ENCODE measurements at regions not wholly inside any gene's neighbourhood (a gene's known extent, or its start where the extent isn't known, plus 50 kb on each side); places are given as distances from the start of the nearest gene placed in this dataset.

DNA sequence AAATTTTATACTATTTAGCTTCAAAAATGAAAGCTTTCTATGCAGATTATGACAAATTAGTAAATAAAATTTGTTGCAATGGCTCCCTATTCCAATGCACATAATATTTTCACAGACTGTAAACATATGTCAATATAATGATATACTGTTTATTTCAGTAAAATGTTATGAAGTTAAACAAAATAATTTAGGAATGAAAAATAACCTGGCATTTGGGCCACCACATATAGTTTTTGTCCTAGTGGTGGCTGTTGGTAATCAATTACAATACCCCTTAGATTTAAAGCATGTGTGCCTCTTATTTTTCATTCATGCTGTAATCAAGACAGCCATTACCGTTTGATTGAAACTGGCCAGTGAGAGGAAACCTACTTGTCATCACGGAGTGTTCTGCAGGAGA, 928.5 kb upstream of the KCND2 start:
- DNase-seq (ENCODE audit: insufficient read length, low spot score): no peak
- FAIRE-seq: no peak

DNA sequence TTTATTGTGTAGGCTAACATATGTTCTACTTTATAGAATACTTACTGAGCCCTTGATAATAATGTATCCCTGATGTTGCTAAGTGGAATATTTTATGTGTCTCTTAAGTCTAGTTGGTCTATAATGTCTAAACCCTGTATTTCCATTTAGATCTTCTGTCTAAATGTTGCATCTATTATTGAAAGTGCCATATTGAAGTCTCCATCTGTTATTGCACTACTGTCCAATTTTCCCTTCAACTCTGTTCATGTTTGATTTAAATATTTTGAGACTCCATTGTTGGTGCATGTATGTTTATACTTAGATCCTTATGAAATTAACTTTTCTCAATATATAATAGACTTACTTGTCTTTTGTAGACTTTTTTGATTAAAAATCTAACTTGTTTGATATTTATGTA, 924.5 kb upstream of the KCND2 start:
- FAIRE-seq: no peak
- DNase-seq (ENCODE audit: insufficient read length, low spot score): no peak

DNA sequence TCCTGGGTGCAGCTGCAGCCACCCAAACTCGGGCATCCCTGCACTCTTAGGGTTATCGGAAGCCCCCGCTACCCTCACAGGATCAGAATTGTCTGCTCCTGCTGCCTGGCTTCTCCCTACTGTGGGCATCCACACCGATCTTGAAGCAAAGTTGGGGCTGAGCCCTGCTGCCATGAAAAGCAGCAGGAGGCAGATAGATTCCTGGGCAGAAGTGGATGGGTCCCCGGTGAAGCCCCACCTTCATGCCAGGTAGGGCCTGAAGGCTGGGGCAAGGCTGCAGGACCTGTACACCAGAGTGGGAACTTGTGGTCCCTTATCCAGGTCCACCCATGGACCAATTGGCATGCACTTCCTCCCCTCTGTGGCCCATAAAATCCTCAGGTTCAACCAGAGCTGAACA, 922.6 kb upstream of the KCND2 start:
- no peak for FAIRE-seq
- DNase-seq (ENCODE audit: insufficient read length, low spot score): no peak

DNA sequence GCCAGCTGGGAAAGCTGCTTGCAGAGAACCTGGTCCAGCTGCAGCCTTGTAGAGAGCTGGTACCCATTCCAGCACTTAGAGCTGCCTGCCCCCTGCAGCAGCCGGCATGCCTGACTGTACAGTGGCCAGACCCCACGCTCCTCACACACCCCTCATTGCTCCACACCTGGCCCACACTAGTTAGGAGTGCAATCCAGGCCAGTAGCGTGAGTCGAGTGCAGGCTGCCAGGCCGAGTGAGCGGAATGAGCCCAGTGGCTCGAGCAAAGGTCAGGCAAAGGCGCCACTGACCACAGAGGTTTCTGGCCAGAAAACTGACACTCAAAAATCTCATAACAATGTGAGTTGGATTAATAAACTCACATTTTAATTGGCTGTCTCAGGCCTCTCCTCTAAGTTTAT, 921.7 kb upstream of the KCND2 start:
- FAIRE-seq: no peak

DNA sequence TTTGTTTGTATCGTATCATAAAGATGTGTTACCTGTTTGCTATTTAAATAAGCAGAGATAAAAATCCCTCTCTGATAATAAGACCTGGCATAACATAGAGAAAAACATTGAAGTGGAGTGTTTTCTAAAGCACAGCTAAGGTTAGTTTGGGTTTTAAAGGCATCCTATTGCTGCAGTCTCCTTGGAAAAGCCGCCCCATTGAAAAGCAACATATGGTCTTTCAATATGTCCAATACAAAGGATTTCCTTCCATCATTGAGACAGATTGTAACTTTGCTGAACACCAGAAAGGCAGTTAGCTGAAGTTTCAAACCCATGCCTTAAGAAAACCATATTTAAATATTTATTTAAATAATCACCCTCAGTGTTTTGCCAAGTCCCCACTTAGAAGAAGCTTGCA, 898.5 kb upstream of the KCND2 start:
- no peak for DNase-seq (ENCODE audit: insufficient read length, low spot score)
- no peak for FAIRE-seq

More for the DNA sequence above, 921.7 kb upstream of the KCND2 start:
- no peak for DNase-seq (ENCODE audit: insufficient read length, low spot score)

DNA sequence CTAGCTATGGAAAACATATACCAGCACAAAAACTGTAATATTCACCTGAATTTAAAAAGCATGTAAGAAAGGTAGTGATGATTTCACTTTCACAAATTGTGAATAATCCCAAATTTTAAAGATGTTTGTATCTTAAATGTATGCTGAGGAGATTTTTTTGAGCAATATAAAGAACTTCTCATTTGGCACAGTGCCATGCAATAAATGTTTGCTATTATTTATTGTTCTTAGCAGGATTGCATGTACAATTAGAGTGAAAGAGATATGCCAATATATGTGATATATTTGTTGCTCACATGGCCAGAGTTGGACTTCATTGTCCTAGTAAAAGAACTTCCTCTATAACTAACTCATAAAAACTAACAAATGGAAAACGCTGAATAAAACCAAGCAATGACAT, 895.1 kb upstream of the KCND2 start:
- DNase-seq (ENCODE audit: insufficient read length, low spot score) (no peak), FAIRE-seq (no peak)

DNA sequence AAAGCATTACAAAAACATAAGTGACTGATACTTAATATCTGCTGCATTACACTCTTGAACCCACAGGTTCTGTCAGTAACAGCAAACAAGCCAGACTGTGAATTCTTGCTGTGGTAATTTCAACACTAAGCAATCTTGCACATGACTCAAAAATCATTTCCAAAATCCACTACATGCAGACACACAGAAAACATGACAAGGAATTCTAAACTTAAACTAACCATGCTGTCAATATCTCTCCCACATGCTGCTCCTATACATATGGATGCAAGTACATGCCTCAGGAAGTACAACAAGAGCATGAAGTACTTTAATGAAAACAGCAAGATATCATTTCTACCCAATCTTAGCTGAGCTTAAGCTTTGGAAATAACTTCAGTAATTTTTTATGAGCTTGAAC, 890.2 kb upstream of the KCND2 start:
- FAIRE-seq (no peak), DNase-seq (ENCODE audit: insufficient read length, low spot score) (no peak)

DNA sequence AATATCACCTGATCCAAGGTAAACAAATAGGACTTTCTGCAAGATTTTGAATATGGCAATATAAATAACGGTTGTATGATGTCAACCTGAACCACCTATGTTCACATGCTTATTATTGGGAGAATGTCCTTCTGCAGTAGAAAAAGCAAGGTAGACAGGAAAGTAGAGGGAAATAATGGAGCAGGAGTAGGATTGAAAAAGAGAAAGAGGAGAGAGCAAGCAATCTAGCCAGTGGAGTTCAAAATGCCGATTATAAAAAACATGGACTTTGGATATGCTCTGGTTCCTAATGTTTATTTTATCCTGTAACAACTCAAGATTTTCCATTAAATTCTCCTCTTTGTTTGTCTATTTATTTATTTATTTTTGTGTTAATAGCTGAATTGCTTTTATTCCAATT, 878.0 kb upstream of the KCND2 start:
- DNase-seq (ENCODE audit: insufficient read length, low spot score): no peak
- FAIRE-seq: no peak

DNA sequence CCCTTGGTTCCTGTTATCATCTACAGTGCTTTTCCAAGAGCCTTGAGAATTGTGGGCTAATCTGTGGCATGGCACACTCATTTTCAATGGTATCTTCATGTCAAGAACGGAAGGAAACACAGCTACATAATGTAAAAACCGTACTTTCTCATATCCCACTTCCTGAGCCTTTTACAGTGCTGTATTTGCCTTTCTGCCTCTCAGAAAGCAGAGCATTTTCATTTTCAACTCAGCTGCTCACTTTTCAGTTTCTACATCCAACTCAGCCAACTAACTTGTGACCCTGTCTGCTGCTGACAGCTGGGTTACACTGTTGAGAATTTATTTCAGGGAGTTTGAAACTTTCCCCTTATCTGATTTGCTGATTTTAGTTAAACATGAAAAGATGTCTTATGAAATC, 875.8 kb upstream of the KCND2 start:
- DNase-seq (ENCODE audit: insufficient read length, low spot score) (no peak), FAIRE-seq (no peak)

DNA sequence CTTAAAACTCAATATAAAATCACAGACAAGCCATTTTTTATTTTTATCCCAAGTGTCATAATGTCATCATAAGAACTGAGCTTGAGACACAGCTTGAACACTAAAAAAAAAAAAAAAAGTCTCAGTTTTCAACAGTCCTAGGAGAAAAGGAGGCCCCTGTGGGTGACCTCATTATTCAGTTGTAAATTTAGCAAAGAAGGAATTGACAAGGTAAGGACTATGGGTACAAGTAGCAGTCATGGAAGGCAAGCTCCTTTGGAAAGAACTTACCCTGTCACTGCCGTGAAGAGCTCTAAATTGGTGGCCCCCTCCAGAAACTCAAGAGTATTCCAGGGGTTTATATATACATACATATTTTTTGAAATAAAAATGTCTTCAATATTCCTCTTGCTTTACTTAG, 864.4 kb upstream of the KCND2 start:
- FAIRE-seq (no peak), DNase-seq (ENCODE audit: insufficient read length, low spot score) (no peak)

DNA sequence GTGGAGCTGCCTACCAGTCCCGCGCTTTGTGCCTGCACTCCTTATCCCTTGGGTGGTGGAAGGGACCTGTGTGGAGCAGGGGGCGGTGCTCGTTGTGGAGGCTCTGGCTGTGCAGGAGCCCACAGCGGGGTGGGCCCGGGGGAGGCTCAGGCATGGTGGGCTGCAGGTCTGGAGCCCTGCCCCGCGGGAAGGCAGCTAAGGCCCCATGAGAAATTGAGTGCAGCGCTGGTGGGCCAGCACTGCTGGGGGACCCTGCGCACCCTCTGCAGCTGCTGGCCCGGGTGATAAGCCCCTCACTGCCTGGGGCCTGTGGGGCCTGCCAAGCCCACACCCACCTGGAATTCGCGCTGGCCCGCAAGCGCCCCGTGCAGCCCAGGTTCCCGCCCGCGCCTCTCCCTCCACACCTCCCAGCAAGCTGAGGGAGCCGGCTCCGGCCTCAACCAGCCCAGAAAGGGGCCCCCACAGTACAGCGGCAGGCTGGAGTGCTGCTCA, 859.6 kb upstream of the KCND2 start:
- FAIRE-seq: no peak

DNA sequence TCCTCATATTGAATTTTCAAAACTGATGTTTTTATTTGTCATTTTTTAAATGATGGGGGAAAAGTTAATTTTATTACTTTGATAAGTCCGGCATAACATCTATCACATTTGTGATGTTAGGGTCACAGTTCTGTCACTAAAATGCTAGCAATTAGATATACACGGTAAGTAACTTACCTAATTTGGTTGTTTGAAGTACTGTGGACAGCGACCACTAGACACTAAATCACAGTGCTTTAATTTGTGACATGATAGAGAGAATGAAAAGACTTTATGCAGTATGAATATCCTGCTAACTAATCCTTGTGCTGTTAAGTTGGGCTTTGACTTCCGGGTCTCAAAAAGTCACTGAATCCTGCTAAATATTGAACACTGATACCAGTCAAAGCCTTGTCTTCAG, 857.3 kb upstream of the KCND2 start:
- DNase-seq (ENCODE audit: insufficient read length, low spot score) (no peak), FAIRE-seq (no peak)

More for the DNA sequence above, 859.6 kb upstream of the KCND2 start:
- no peak for DNase-seq (ENCODE audit: insufficient read length, low spot score)

DNA sequence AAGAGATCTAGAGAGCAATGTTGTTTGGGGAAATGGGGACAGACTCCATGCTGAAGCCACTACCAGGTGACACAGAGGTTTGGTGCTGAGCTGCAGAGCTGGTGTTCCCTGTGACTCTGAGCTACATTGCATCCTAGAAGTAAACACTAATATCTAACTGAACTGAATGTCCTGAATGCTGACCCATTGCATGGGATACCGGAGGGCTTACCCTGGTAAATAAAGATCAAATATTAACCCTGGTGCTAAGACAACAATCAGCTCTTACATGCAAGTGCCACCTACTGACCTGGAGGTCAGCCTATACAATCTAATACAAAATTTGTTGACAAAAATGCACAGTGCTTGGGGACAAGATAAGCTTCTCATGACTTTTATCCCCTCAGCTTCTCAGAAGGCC, 851.3 kb upstream of the KCND2 start:
- DNase-seq (ENCODE audit: insufficient read length, low spot score): no peak
- FAIRE-seq: no peak

DNA sequence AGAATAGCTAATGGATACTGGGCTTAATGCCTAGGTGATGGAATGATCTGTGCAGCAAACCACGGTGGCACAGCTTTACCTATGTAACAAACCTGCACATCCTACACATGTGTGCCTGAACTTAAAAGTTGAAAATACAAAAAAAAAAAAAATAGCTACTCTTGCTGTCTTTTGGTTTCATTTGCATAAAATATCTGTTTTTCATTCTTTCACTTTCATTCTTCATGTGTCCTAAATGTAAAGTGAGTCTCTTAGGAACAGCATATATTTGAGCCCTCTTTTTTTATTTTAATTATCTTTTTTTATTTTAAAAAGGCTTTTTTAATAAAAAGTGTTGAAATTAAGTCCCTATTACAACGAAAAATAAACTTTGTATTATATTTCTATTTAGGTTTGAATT, 836.1 kb upstream of the KCND2 start:
- no peak for DNase-seq (ENCODE audit: insufficient read length, low spot score)
- no peak for FAIRE-seq

DNA sequence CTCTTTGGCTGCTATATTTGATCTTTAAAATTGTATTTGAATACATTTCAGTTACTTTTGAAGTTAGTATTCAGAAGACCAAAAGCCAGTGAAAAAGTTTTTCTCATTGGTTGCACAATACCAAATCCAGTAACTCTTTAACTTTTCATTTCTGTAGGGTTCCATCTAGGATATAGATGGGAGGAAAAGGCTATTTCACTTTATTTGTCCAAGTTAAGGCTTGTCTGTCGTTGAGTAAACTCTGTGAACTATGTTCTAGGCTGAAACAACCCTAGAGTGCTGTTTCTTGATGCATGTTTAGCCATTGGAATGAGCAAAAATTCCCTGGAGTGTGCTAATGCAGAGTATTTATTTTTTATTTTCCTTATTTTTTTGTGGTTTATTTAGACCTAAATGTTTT, 834.7 kb upstream of the KCND2 start:
- FAIRE-seq (no peak), DNase-seq (ENCODE audit: insufficient read length, low spot score) (no peak)

DNA sequence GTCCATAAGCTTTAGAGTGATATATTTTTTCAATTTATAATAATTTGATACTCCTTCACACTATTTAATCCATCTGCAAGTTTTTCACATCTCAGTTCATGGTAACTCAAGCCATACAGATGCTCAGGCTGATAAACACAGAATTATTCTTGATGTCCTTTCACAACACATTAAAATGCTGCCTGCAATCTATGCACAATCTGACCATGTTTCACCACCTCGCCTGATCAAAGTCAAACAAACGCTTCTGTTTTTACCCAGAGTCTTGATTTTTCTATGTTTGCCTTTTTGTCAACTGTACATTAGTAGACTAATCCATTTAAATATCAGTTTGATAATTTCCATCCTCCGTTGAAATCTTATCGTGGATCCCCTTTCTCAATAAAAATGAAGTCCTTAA, 833.8 kb upstream of the KCND2 start:
- FAIRE-seq (no peak), DNase-seq (ENCODE audit: insufficient read length, low spot score) (no peak)

DNA sequence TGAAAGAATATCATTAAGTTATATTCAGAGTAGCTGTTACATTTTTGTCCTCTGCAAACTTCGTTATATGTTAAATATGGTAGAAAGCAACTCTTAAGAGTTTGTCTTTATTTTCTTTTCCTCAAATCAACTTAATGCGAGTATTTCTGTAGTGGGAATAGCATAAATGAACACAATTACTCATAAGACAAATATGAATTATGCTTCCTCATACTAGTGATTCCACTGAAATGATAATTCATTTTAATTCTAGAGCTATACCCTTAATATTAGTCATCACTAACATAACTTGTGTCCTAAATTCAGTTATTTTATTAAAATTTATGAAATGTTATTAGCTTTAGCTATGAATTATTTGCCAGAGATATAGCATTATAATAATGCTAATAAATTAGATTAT, 820.6 kb upstream of the KCND2 start:
- DNase-seq (ENCODE audit: insufficient read length, low spot score) (no peak), FAIRE-seq (no peak)

DNA sequence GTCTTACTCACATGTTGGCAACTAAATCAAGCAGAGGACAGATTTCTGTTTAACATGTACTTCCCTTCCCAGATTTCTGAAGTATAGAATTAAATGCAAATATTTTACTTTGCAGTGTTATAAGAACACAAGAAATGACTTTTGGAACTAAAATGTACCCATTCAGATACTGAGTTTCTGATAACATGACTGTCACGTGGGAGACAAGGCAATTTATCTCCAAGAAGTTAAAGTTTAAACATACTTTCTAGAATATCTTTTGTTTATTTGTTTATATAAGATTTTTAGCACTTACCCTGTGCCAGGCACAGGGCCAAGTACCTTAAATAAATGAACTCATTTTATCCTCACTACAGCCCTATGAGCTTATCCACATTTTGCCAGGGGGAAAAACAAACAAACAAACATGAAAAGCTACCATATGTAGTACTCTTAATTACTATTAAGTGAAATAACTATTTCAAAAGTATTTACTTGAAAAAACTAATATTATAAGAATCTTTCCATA, 807.1 kb upstream of the KCND2 start:
- FAIRE-seq: no peak
- no peak for DNase-seq (ENCODE audit: insufficient read length, low spot score)

DNA sequence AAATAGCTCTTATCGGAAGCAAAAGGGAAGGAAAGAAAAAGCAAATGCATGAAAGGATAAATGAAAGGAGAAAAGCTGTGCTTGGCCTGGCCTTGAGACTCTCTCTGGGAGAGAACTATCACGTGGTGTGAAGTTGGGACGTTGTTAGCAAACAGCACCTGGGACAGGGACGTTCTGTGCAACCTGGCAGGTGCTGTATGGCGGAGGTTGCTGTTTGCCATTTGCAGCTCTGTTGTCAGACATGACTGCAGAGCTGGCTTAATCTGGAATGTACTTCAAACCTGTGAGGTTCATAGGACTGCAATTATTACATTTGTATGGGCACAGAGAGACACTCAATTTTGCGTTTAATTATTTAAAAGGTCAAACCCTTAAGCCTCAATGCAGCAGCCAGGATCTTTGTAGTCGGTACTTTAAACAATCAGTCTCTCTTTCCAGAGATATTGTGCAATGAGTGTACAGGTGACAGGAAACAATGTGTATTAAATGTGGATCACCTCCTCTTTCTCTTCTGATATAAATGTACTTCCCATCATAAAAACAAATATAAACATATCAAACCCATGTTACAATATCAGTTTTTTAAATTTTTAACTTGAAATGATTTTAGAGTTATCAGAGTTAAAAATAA, 800.5 kb upstream of the KCND2 start:
- DNase-seq (ENCODE audit: insufficient read length, low spot score) (no peak), FAIRE-seq (no peak)

DNA sequence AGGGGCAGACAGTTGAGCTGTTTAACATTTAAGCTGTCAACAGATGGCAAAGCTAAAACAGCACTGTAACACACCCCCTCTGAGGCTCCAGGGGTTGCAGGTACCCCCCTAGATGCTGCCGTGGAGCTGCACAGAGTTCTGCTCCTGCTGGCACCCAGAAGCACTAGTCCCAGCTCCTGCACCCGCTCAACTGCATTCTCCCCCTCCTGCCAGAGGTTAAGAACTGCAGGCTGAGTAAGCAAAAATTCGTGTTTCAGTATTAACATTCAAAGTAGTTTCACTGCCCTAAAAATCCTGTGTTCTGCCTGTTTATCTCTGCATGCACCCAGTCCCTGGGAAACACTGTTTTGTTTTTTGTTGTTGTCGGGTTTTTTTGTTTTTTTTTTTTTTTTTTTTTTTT, 790.8 kb upstream of the KCND2 start:
- DNase-seq (ENCODE audit: insufficient read length, low spot score) (no peak), FAIRE-seq (no peak)

DNA sequence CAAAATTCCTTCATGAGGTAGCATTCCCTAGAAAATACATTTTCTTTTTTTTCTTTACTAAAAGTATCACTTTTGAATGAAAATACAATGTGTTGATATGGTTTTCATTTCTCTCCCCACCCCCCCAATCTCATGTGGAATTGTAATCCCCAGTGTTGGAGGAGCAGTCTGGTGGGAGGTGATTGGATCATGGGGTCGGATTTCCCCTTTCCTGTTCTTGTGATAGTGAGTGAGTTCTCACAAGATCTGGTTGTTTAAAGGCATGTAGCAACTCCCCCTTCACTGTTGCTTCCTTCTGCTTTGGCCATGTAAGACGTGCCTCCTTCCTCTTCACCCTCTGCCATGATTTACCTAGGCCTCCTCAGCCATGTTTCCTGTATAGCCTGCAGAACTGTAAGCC, 790.3 kb upstream of the KCND2 start:
- FAIRE-seq (no peak), DNase-seq (ENCODE audit: insufficient read length, low spot score) (no peak)

DNA sequence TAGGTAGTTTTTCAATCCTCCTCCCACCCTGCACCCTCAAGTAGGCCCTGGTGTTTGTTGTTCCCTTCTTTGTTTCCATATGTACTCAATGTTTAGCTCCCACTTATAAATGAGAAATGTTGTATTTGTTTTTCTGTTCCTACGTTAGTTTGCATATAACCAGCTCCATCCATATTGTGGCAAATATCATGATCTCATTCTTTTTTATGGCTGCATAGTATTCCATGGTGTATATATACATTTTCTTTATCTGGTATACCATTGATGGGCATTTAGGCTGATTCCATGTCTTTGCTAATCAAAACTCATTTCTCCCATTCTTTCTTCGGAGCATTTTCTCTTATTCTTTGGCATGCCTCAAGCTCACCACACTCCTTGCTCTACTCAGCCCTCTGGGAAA, 789.6 kb upstream of the KCND2 start:
- FAIRE-seq (no peak), DNase-seq (ENCODE audit: insufficient read length, low spot score) (no peak)

DNA sequence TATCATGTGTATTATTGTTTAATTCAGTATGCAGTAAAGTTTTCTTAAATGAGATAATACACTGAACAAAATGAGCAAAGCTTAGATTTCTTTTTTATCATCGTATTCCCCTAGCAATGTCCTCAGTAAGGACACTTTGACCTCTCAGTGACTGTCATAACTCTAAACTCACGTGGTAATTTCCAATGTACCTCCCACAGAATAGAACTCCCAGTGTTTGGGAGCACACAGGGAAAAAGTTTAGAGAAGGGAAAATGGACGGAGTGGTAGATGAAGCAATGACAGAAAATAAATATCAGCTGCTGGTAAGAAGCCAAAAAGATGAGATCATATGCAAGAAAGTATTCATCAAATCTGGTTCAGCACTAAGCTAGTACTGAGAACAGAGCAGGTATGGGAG, 758.6 kb upstream of the KCND2 start:
- DNase-seq (ENCODE audit: insufficient read length, low spot score) (no peak), FAIRE-seq (no peak)

Measured in HTR-8/SVneo (cell line).